ENCODE measurements at regions not wholly inside any gene's neighbourhood (a gene's known extent, or its start where the extent isn't known, plus 50 kb on each side); places are given as distances from the start of the nearest gene placed in this dataset.

- no peak for DNase-seq
Observed at GRCh38 chr10:43965918-43966570, 317.4 kb upstream of the ZNF32 start.

GRCh38 chr10:43965033-43965917 is 316.6 kb upstream of the ZNF32 start:
- no peak for DNase-seq

- DNase-seq: no peak
Observed at GRCh38 chr10:43964486-43964885, 315.8 kb upstream of the ZNF32 start.

GRCh38 chr10:43963793-43964425 is 315.2 kb upstream of the ZNF32 start:
- DNase-seq: no peak

GRCh38 chr10:43963379-43963778 is 314.7 kb upstream of the ZNF32 start:
- no peak for DNase-seq

GRCh38 chr10:43962346-43963191 is 313.9 kb upstream of the ZNF32 start:
- no peak for DNase-seq

GRCh38 chr10:43961523-43962345 is 313.1 kb upstream of the ZNF32 start:
- no peak for DNase-seq

- no peak for DNase-seq
Observed at GRCh38 chr10:43960981-43961380, 312.3 kb upstream of the ZNF32 start.

- DNase-seq: no peak
Observed at GRCh38 chr10:43960477-43960876, 311.8 kb upstream of the ZNF32 start.

GRCh38 chr10:43960135-43960415 is 311.4 kb upstream of the ZNF32 start:
- no peak for DNase-seq

- no peak for DNase-seq
Observed at GRCh38 chr10:43959364-43960134, 310.9 kb upstream of the ZNF32 start.

- DNase-seq: no peak
Observed at GRCh38 chr10:43958964-43959363, 310.3 kb upstream of the ZNF32 start.

GRCh38 chr10:43958071-43958432 is 309.4 kb upstream of the ZNF32 start:
- DNase-seq: no peak

- no peak for DNase-seq
Observed at GRCh38 chr10:43957267-43958070, 308.8 kb upstream of the ZNF32 start.

- DNase-seq: no peak
Observed at GRCh38 chr10:43955978-43956377, 307.3 kb upstream of the ZNF32 start.

GRCh38 chr10:43955002-43955596 is 306.4 kb upstream of the ZNF32 start:
- DNase-seq: no peak

GRCh38 chr10:43953672-43954071 is 305.0 kb upstream of the ZNF32 start:
- DNase-seq: no peak

- DNase-seq: no peak
Observed at GRCh38 chr10:43952760-43953159, 304.1 kb upstream of the ZNF32 start.

- no peak for DNase-seq
Observed at GRCh38 chr10:43949351-43949750, 300.7 kb upstream of the ZNF32 start.

GRCh38 chr10:43946445-43946844 is 297.8 kb upstream of the ZNF32 start:
- no peak for DNase-seq

Data from CD4-positive, alpha-beta T cell treated with Interleukin-17A for 4 hours (primary cell).